Progenitor cell of endocrine pancreas (in vitro differentiated cells): ENCODE measurements at regions not wholly inside any gene's neighbourhood (a gene's known extent, or its start where the extent isn't known, plus 50 kb on each side); places are given as distances from the start of the nearest gene placed in this dataset.

Source experiments
- DNase-seq: peaks from one replicate; pipeline ENCODE4 v3.0.0; 2021; ENCODE audit warnings: low spot score; ENCODE audit not compliant: unreplicated experiment
- H3K27ac Mint-ChIP-seq: 2 replicates; pipeline ENCODE4 v1.8.0; 2021; ENCODE audit warnings: mild to moderate bottlenecking, moderate library complexity, mixed read lengths
- H3K27me3 Mint-ChIP-seq: 2 replicates; pipeline ENCODE4 v1.8.0; 2021; ENCODE audit warnings: mixed read lengths
- H3K36me3 Mint-ChIP-seq: 2 replicates; pipeline ENCODE4 v1.8.0; 2022; ENCODE audit warnings: mixed read lengths; ENCODE audit not compliant: insufficient read depth
- H3K4me1 Mint-ChIP-seq: 2 replicates; pipeline ENCODE4 v1.8.0; 2021; ENCODE audit warnings: low read depth, mixed read lengths
- H3K4me3 Mint-ChIP-seq: 2 replicates; pipeline ENCODE4 v1.8.0; 2021; ENCODE audit warnings: low read depth, mild to moderate bottlenecking, moderate library complexity, mixed read lengths
- H3K9me3 Mint-ChIP-seq: 2 replicates; pipeline ENCODE4 v1.8.0; 2021; ENCODE audit warnings: low read depth, mixed read lengths
- TF ChIP-seq, protein P1 (sequence below): fragments of 200-600 bp; sonication (generic); IDR thresholded peaks from one replicate; pipeline ENCODE4 v1.5.0; 2021; ENCODE audit warnings: antibody characterized with exemption, mild to moderate bottlenecking; ENCODE audit not compliant: unreplicated experiment

GRCh38 chr4:83658806-83659205 lies 122.9 kb downstream of the GPAT3 start:
- Mint-ChIP-seq H3K9me3 (no peaks in the 10 kb centered on the region), H3K27me3 (peaks cover 3% of the 10 kb centered on the region), H3K4me1 (peaks cover 2% of the 10 kb centered on the region), H3K27ac (no peak overlapping the region), H3K4me3 (no peak overlapping the region), H3K36me3 (no peaks in the 10 kb centered on the region)
- TF ChIP-seq, protein P1, sequence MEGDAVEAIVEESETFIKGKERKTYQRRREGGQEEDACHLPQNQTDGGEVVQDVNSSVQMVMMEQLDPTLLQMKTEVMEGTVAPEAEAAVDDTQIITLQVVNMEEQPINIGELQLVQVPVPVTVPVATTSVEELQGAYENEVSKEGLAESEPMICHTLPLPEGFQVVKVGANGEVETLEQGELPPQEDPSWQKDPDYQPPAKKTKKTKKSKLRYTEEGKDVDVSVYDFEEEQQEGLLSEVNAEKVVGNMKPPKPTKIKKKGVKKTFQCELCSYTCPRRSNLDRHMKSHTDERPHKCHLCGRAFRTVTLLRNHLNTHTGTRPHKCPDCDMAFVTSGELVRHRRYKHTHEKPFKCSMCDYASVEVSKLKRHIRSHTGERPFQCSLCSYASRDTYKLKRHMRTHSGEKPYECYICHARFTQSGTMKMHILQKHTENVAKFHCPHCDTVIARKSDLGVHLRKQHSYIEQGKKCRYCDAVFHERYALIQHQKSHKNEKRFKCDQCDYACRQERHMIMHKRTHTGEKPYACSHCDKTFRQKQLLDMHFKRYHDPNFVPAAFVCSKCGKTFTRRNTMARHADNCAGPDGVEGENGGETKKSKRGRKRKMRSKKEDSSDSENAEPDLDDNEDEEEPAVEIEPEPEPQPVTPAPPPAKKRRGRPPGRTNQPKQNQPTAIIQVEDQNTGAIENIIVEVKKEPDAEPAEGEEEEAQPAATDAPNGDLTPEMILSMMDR: no peak
- DNase-seq: no peak

- TF ChIP-seq, protein P1: no peak
- DNase-seq: no peak
- H3K4me3 Mint-ChIP-seq: no peak overlapping the region
- H3K27ac Mint-ChIP-seq: no peak overlapping the region
- no peaks in the 10 kb centered on the region for H3K9me3 Mint-ChIP-seq
- peaks cover 2% of the 10 kb centered on the region for H3K27me3 Mint-ChIP-seq
- no peaks in the 10 kb centered on the region for H3K36me3 Mint-ChIP-seq
- peaks cover 2% of the 10 kb centered on the region for H3K4me1 Mint-ChIP-seq
Observed at GRCh38 chr4:83657336-83657735, 121.4 kb downstream of the GPAT3 start.
